SK-N-SH (cell line): ENCODE measurements at regions not wholly inside any gene's neighbourhood (a gene's known extent, or its start where the extent isn't known, plus 50 kb on each side); places are given as distances from the start of the nearest gene placed in this dataset.
A peak's percentile ranks its signal among the peaks of the same experiment; 100 is the strongest.

Source experiments
- CTCF ChIA-PET: fragments of 300-600, 350-600 bp; formaldehyde crosslinking; extraction: SDS; loops from one replicate; lab custom pipeline; 2021; lab: Yijun Ruan, JAX
- POLR2A ChIA-PET: fragments of 350-600 bp; sonication (Branson Sonifier 250); formaldehyde crosslinking; extraction: SDS; loops from one replicate; lab custom pipeline; 2020; ENCODE audit warnings: antibody characterized with exemption, inconsistent platforms; lab: Yijun Ruan, JAX
- DNase-seq: peaks from one replicate; pipeline ENCODE4 v3.0.0; 2012
- H2AFZ ChIP-seq: fragments of 200-600 bp; sonication (generic); 2 replicates; pipeline ENCODE4 v1.8.1; 2016; ENCODE audit warnings: antibody characterized with exemption, mild to moderate bottlenecking, low read depth
- H3F3A ChIP-seq: fragments of 200-600 bp; sonication (generic); replicated peaks from 2 replicates; pipeline ENCODE3; 2016; ENCODE audit warnings: antibody characterized with exemption, mild to moderate bottlenecking; ENCODE audit not compliant: insufficient read depth
- H3K27ac ChIP-seq, 2 experiments: fragments of 200-500 bp in 1 of 2; fragments of 200-600 bp in 1 of 2; sonication (Bioruptor generic) in 1 of 2; sonication (generic), shearing (Covaris generic) in 1 of 2; 2 replicates each; pipeline versions ENCODE4 v1.5.1 to v1.6.1; 2014 to 2016; ENCODE audit warnings: low read depth in 2 of 2, inconsistent platforms in 1 of 2, low read length in 1 of 2, mild to moderate bottlenecking in 1 of 2, mixed read lengths in 1 of 2
- H3K27me3 ChIP-seq: fragments of 200-600 bp; sonication (generic), shearing (Covaris generic); 2 replicates; pipeline ENCODE4 v1.6.1; 2016; ENCODE audit warnings: mixed run types; ENCODE audit not compliant: insufficient read depth
- H3K36me3 ChIP-seq, 2 experiments: fragments of 200-500 bp in 1 of 2; fragments of 200-600 bp in 1 of 2; sonication (Bioruptor generic) in 1 of 2; sonication (generic) in 1 of 2; replicated peaks in 1 of 2; 2 replicates each; pipeline versions ENCODE3 to v1.5.1; 2014 to 2016; ENCODE audit warnings: low read length in 1 of 2, mild to moderate bottlenecking in 1 of 2; ENCODE audit not compliant: insufficient read depth in 2 of 2, control insufficient read depth in 1 of 2
- H3K4me1 ChIP-seq, 2 experiments: fragments of 200-500 bp in 1 of 2; fragments of 200-600 bp in 1 of 2; sonication (Bioruptor generic) in 1 of 2; sonication (generic), shearing (Covaris generic) in 1 of 2; 2 replicates each; pipeline versions ENCODE4 v1.5.1 to v1.6.1; 2014 to 2016; ENCODE audit warnings: low read depth in 1 of 2, low read length in 1 of 2, mixed run types in 1 of 2; ENCODE audit not compliant: insufficient read depth in 2 of 2, control insufficient read depth in 1 of 2
- H3K4me2 ChIP-seq: fragments of 200-600 bp; sonication (generic), shearing (Covaris generic); 2 replicates; pipeline ENCODE4 v1.6.1; 2017; ENCODE audit warnings: mixed run types
- H3K4me3 ChIP-seq, 2 experiments: fragments of 200-500 bp in 1 of 2; fragments of 200-600 bp in 1 of 2; sonication (Bioruptor generic) in 1 of 2; sonication (generic), shearing (Covaris generic) in 1 of 2; 2 replicates each; pipeline versions ENCODE4 v1.5.1 to v1.8.1; 2014 to 2016; ENCODE audit warnings: low read depth in 2 of 2, inconsistent platforms in 1 of 2, low read length in 1 of 2, mild to moderate bottlenecking in 1 of 2, mixed read lengths in 1 of 2, moderate library complexity in 1 of 2
- H3K79me2 ChIP-seq: fragments of 200-600 bp; sonication (generic); 2 replicates; pipeline ENCODE4 v1.8.1; 2017; ENCODE audit warnings: mild to moderate bottlenecking; ENCODE audit not compliant: insufficient read depth
- H3K9ac ChIP-seq: fragments of 200-600 bp; sonication (generic); 2 replicates; pipeline ENCODE4 v1.6.1; 2017; ENCODE audit warnings: mixed run types
- H3K9me2 ChIP-seq: fragments of 200-600 bp; sonication (generic); 2 replicates; pipeline ENCODE4 v1.6.1; 2017; ENCODE audit warnings: mixed run types
- H3K9me3 ChIP-seq: fragments of 200-600 bp; sonication (generic); 2 replicates; pipeline ENCODE4 v1.6.1; 2017; ENCODE audit warnings: mixed run types, mild to moderate bottlenecking, moderate library complexity
- H4K20me1 ChIP-seq: fragments of 200-600 bp; sonication (generic); 2 replicates; pipeline ENCODE4 v1.6.1; 2017; ENCODE audit warnings: mild to moderate bottlenecking, mixed run types; ENCODE audit not compliant: insufficient read depth
- CHD2 ChIP-seq: fragments of 150-350 bp; IDR thresholded peaks from 2 replicates; pipeline ENCODE4 v1.6.1; 2018; ENCODE audit warnings: low read length; ENCODE audit not compliant: partially characterized antibody
- EP300 ChIP-seq, 2 experiments: IDR thresholded peaks; 2 replicates each; pipeline versions ENCODE4 v1.4.0 to v1.6.1; 2012; ENCODE audit warnings: borderline replicate concordance in 1 of 2, low read depth in 1 of 2, low read length in 1 of 2
- GABPA ChIP-seq: IDR thresholded peaks from 2 replicates; pipeline ENCODE4 v1.4.0; 2012; ENCODE audit warnings: low read depth, mild to moderate bottlenecking
- GATA2 ChIP-seq: sonication (generic); formaldehyde crosslinking; IDR thresholded peaks from 2 replicates; pipeline ENCODE4 v1.5.0; 2020; ENCODE audit warnings: mild to moderate bottlenecking, missing genetic modification reagents
- IRF3 ChIP-seq: fragments of 150-350 bp; IDR thresholded peaks from 2 replicates; pipeline ENCODE4 v1.6.1; 2016; ENCODE audit warnings: mild to moderate bottlenecking, low read depth, low read length
- MAX ChIP-seq: IDR thresholded peaks from 2 replicates; pipeline ENCODE4 v1.4.0; 2012; ENCODE audit warnings: low read depth
- MEF2A ChIP-seq: IDR thresholded peaks from 2 replicates; pipeline ENCODE4 v1.4.0; 2012; ENCODE audit warnings: low read depth, borderline replicate concordance
- NFIC ChIP-seq: IDR thresholded peaks from 2 replicates; pipeline ENCODE4 v1.4.0; 2012; ENCODE audit warnings: borderline replicate concordance
- POLR2AphosphoS5 ChIP-seq: IDR thresholded peaks from 2 replicates; pipeline ENCODE4 v1.6.1; 2012; ENCODE audit warnings: low read depth, low read length
- RCOR1 ChIP-seq: fragments of 150-350 bp; IDR thresholded peaks from 2 replicates; pipeline ENCODE4 v1.6.1; 2017; ENCODE audit warnings: antibody characterized with exemption, low read length
- RFX5 ChIP-seq: IDR thresholded peaks from 2 replicates; pipeline ENCODE4 v1.6.1; 2012; ENCODE audit warnings: mild to moderate bottlenecking, improper control_type of control experiment, low read length
- RXRA ChIP-seq: IDR thresholded peaks from 2 replicates; pipeline ENCODE4 v1.4.0; 2012; ENCODE audit warnings: low read depth, mild to moderate bottlenecking, borderline replicate concordance
- SMC3 ChIP-seq: IDR thresholded peaks from 2 replicates; pipeline ENCODE4 v1.6.1; 2012; ENCODE audit warnings: low read depth, low read length, improper control_type of control experiment
- TAF1 ChIP-seq: IDR thresholded peaks from 2 replicates; pipeline ENCODE4 v1.6.1; 2012; ENCODE audit warnings: low read depth, mild to moderate bottlenecking, low read length, moderate library complexity, borderline replicate concordance
- TCF12 ChIP-seq: IDR thresholded peaks from 2 replicates; pipeline ENCODE4 v1.4.0; 2012
- USF1 ChIP-seq: IDR thresholded peaks from 2 replicates; pipeline ENCODE4 v1.4.0; 2012; ENCODE audit warnings: low read depth, borderline replicate concordance
- YY1 ChIP-seq: IDR thresholded peaks from 2 replicates; pipeline ENCODE4 v1.4.0; 2012; ENCODE audit warnings: low read depth, mild to moderate bottlenecking
- ZBTB33 ChIP-seq: IDR thresholded peaks from 2 replicates; pipeline ENCODE4 v1.4.0; 2012; ENCODE audit warnings: low read depth, borderline replicate concordance
- WGBS: methylation state at CpG from one replicate; pipeline ENCODE4 v1.1.6; 2017; ENCODE audit warnings: low lambda C conversion rate; 5-methylcytosine and 5-hydroxymethylcytosine counted together

DNA sequence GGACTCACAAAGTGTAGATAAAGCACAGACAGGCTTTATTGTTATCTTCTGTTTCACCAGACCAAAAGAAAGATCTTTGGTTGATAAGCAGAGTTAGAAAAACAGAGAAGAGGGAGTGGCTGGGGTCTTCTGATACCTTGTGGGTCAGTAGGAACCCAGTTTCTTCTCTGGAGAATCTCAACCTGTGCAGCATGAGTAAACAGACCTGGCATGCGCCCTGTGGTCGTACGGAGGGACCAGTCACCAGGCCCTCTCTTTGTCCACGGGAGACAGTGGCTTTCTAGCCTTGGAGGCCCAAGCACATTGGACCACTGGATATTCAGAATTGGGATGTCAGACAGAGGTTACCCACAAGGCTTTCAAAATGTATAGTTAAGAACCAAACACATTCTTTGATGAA, 418.9 kb upstream of the FANCL start:
- no peak for DNase-seq
- H3K27me3 ChIP-seq, result no peaks in the 10 kb centered on the region
- 0 out of 4 replicates have a peak, but pooled peaks of 1 of the 2 experiments have one; percentile 27 for TF ChIP-seq EP300 (IDR thresholded peaks at IDR 0.05; ENCODE audit: borderline replicate concordance in 1 of 2, low read depth in 1 of 2, low read length in 1 of 2)
- no peak for TF ChIP-seq MAX
- ChIA-PET POLR2A (no interaction called here), CTCF (interaction anchor here (2.0 kb wide), 1 partner anchor 21 kb away, joined by 7 read pairs; no protein-coding TSS in a partner anchor)
- no peaks in the 10 kb centered on the region for H3F3A ChIP-seq
- H2AFZ ChIP-seq, result no peak overlapping the region
- 19% methylated on average over 2 of the region's 4 CpGs for WGBS
- no peaks in the 10 kb centered on the region for H4K20me1 ChIP-seq
- H3K27ac ChIP-seq, result no peak overlapping the region
- H3K4me1 ChIP-seq, result peaks cover 0 to 11% of the 10 kb centered on the region in 2 experiments; a peak in 2 of 4 replicates
- H3K9ac ChIP-seq, result no peak overlapping the region
- H3K9me2 ChIP-seq, result 0 out of 2 replicates have a peak, but pooled peaks cover 3% of the 10 kb centered on the region
- no peaks in the 10 kb centered on the region for H3K79me2 ChIP-seq
- no peak overlapping the region for H3K4me3 ChIP-seq
- H3K9me3 ChIP-seq, result no peaks in the 10 kb centered on the region
- no peaks in the 10 kb centered on the region for H3K36me3 ChIP-seq
- no peak overlapping the region for H3K4me2 ChIP-seq

GRCh38 chr2:58655152-58655551, 414.0 kb upstream of the FANCL start:
- Histone ChIP-seq H3K4me2 (no peak overlapping the region), H3K27me3 (no peaks in the 10 kb centered on the region), H3K27ac (no peak overlapping the region), H3K36me3 (no peaks in the 10 kb centered on the region)
- CTCF ChIA-PET, result no interaction called here
- TF ChIP-seq RCOR1 (no peak), IRF3 (no peak), ZBTB33 (no peak), RFX5 (no peak), EP300 (IDR thresholded peaks at IDR 0.05; ENCODE audit: borderline replicate concordance in 1 of 2, low read depth in 1 of 2, low read length in 1 of 2) (no peak), CHD2 (no peak), MAX (no peak), GABPA (no peak), YY1 (no peak), TAF1 (no peak), USF1 (no peak), NFIC (no peak), GATA2 (CRISPR knock-in tag) (no peak), MEF2A (no peak), TCF12 (no peak), RXRA (no peak), SMC3 (no peak), POLR2AphosphoS5 (no peak)
- TF ChIP-seq, all 33 proteins: peak for 0
- H3K9me3 ChIP-seq, result no peaks in the 10 kb centered on the region
- H3K9ac ChIP-seq, result no peak overlapping the region
- no peaks in the 10 kb centered on the region for H3K9me2 ChIP-seq
- H3K4me1 ChIP-seq, result peaks cover 0 to 5% of the 10 kb centered on the region in 2 experiments; a peak in 2 of 4 replicates
- no peaks in the 10 kb centered on the region for H3F3A ChIP-seq
- H4K20me1 ChIP-seq, result no peaks in the 10 kb centered on the region
- H3K4me3 ChIP-seq, result no peak overlapping the region
- POLR2A ChIA-PET, result no interaction called here
- H3K79me2 ChIP-seq, result no peaks in the 10 kb centered on the region
- no peak for DNase-seq
- H2AFZ ChIP-seq, result no peak overlapping the region
